ENCODE measurements at regions not wholly inside any gene's neighbourhood (a gene's known extent, or its start where the extent isn't known, plus 50 kb on each side); places are given as distances from the start of the nearest gene placed in this dataset.
"Not testable (repeated sequence)": the region's sequence is repeated elsewhere in the genome, so short reads cannot be mapped to it uniquely, and the experiment has no call there.

- WGBS, 3 donors, result 66 to 90% (median 90%) methylated on average over 2 of the region's 2 CpGs
- no peak for DNase-seq
- Histone ChIP-seq H3K27me3 (ENCODE audit: control insufficient read depth in 3 of 3, insufficient read depth in 3 of 3, low read length in 3 of 3) (no peaks in the 10 kb centered on the region), H3K27ac (ENCODE audit: low read depth in 1 of 3, low read length in 2 of 3) (no peak overlapping the region), H3K9me3 (ENCODE audit: control insufficient read depth in 2 of 2, insufficient read depth in 1 of 2, low read depth in 1 of 2, low read length in 1 of 2) (no peaks in the 10 kb centered on the region), H3K4me3 (ENCODE audit: low read depth in 1 of 3, low read length in 3 of 3) (no peak overlapping the region), H3K36me3 (ENCODE audit: control insufficient read depth in 3 of 3, insufficient read depth in 2 of 3, low read depth in 1 of 3, low read length in 3 of 3) (no peaks in the 10 kb centered on the region), H3K4me1 (ENCODE audit: control insufficient read depth in 3 of 3, insufficient read depth in 2 of 3, low read depth in 1 of 3, low read length in 2 of 3) (no peaks in the 10 kb centered on the region)
- no peak for FAIRE-seq
Measured at GRCh38 chr14:41549821-41550607, 56.7 kb upstream of the LRFN5 start.

- Histone ChIP-seq H3K9me3 (ENCODE audit: control insufficient read depth in 2 of 2, insufficient read depth in 1 of 2, low read depth in 1 of 2, low read length in 1 of 2) (no peaks in the 10 kb centered on the region), H3K4me3 (ENCODE audit: low read depth in 1 of 3, low read length in 3 of 3) (no peak overlapping the region), H3K27me3 (ENCODE audit: control insufficient read depth in 3 of 3, insufficient read depth in 3 of 3, low read length in 3 of 3) (no peaks in the 10 kb centered on the region), H3K4me1 (ENCODE audit: control insufficient read depth in 3 of 3, insufficient read depth in 2 of 3, low read depth in 1 of 3, low read length in 2 of 3) (no peaks in the 10 kb centered on the region), H3K27ac (ENCODE audit: low read depth in 1 of 3, low read length in 2 of 3) (no peak overlapping the region), H3K36me3 (ENCODE audit: control insufficient read depth in 3 of 3, insufficient read depth in 2 of 3, low read depth in 1 of 3, low read length in 3 of 3) (no peaks in the 10 kb centered on the region)
- FAIRE-seq, result no peak
- no peak for DNase-seq
- 87 to 93% (median 91%) methylated on average over 2 of the region's 2 CpGs for WGBS, 3 donors
Measured at GRCh38 chr14:41549282-41549681, 57.4 kb upstream of the LRFN5 start.

GRCh38 chr14:41548666-41549065 is 58.0 kb upstream of the LRFN5 start:
- Histone ChIP-seq H3K27ac (ENCODE audit: low read depth in 1 of 3, low read length in 2 of 3) (no peak overlapping the region), H3K36me3 (ENCODE audit: control insufficient read depth in 3 of 3, insufficient read depth in 2 of 3, low read depth in 1 of 3, low read length in 3 of 3) (no peaks in the 10 kb centered on the region), H3K4me1 (ENCODE audit: control insufficient read depth in 3 of 3, insufficient read depth in 2 of 3, low read depth in 1 of 3, low read length in 2 of 3) (no peaks in the 10 kb centered on the region), H3K27me3 (ENCODE audit: control insufficient read depth in 3 of 3, insufficient read depth in 3 of 3, low read length in 3 of 3) (no peaks in the 10 kb centered on the region), H3K9me3 (ENCODE audit: control insufficient read depth in 2 of 2, insufficient read depth in 1 of 2, low read depth in 1 of 2, low read length in 1 of 2) (no peaks in the 10 kb centered on the region), H3K4me3 (ENCODE audit: low read depth in 1 of 3, low read length in 3 of 3) (no peak overlapping the region)
- FAIRE-seq (no peak), DNase-seq (no peak)
- 64 to 79% (median 72%) methylated on average over 2 of the region's 2 CpGs for WGBS, 3 donors

- 87 to 91% (median 91%) methylated on average over 3 of the region's 3 CpGs for WGBS, 3 donors
- Histone ChIP-seq H3K9me3 (ENCODE audit: control insufficient read depth in 2 of 2, insufficient read depth in 1 of 2, low read depth in 1 of 2, low read length in 1 of 2) (peaks cover 0 to 14% of the 10 kb centered on the region in 2 donors), H3K27ac (ENCODE audit: low read depth in 1 of 3, low read length in 2 of 3) (no peak overlapping the region), H3K4me3 (ENCODE audit: low read depth in 1 of 3, low read length in 3 of 3) (no peak overlapping the region), H3K36me3 (ENCODE audit: control insufficient read depth in 3 of 3, insufficient read depth in 2 of 3, low read depth in 1 of 3, low read length in 3 of 3) (no peaks in the 10 kb centered on the region), H3K4me1 (ENCODE audit: control insufficient read depth in 3 of 3, insufficient read depth in 2 of 3, low read depth in 1 of 3, low read length in 2 of 3) (no peaks in the 10 kb centered on the region), H3K27me3 (ENCODE audit: control insufficient read depth in 3 of 3, insufficient read depth in 3 of 3, low read length in 3 of 3) (no peaks in the 10 kb centered on the region)
- no peak for FAIRE-seq
- DNase-seq, result no peak
Measured at GRCh38 chr14:41541333-41541732, 65.3 kb upstream of the LRFN5 start.

- Histone ChIP-seq H3K4me3 (ENCODE audit: low read depth in 1 of 3, low read length in 3 of 3) (no peak overlapping the region), H3K27ac (ENCODE audit: low read depth in 1 of 3, low read length in 2 of 3) (no peak overlapping the region)
- peak; percentile 44 for FAIRE-seq
Measured at GRCh38 chr14:41532255-41532654, 74.4 kb upstream of the LRFN5 start.

GRCh38 chr14:41521891-41522290 is 84.8 kb upstream of the LRFN5 start:
- no peaks in the 10 kb centered on the region for H3K4me1 ChIP-seq (ENCODE audit: control insufficient read depth in 3 of 3, insufficient read depth in 2 of 3, low read depth in 1 of 3, low read length in 2 of 3)
- H3K4me3 ChIP-seq (ENCODE audit: low read depth in 1 of 3, low read length in 3 of 3), result no peak overlapping the region
- FAIRE-seq, result no peak
- no peaks in the 10 kb centered on the region for H3K27me3 ChIP-seq (ENCODE audit: control insufficient read depth in 3 of 3, insufficient read depth in 3 of 3, low read length in 3 of 3)
- no peaks in the 10 kb centered on the region for H3K36me3 ChIP-seq (ENCODE audit: control insufficient read depth in 3 of 3, insufficient read depth in 2 of 3, low read depth in 1 of 3, low read length in 3 of 3)
- no peaks in the 10 kb centered on the region for H3K9me3 ChIP-seq (ENCODE audit: control insufficient read depth in 2 of 2, insufficient read depth in 1 of 2, low read depth in 1 of 2, low read length in 1 of 2)
- WGBS, 3 donors, result 78 to 86% (median 84%) methylated on average over 1 of the region's 1 CpG
- DNase-seq, result no peak
- H3K27ac ChIP-seq (ENCODE audit: low read depth in 1 of 3, low read length in 2 of 3), result no peak overlapping the region

More at GRCh38 chr14:41532255-41532654, 74.4 kb upstream of the LRFN5 start:
- DNase-seq, result no peak
- Histone ChIP-seq H3K36me3 (ENCODE audit: control insufficient read depth in 3 of 3, insufficient read depth in 2 of 3, low read depth in 1 of 3, low read length in 3 of 3) (no peaks in the 10 kb centered on the region), H3K27me3 (ENCODE audit: control insufficient read depth in 3 of 3, insufficient read depth in 3 of 3, low read length in 3 of 3) (no peaks in the 10 kb centered on the region), H3K4me1 (ENCODE audit: control insufficient read depth in 3 of 3, insufficient read depth in 2 of 3, low read depth in 1 of 3, low read length in 2 of 3) (no peaks in the 10 kb centered on the region), H3K9me3 (ENCODE audit: control insufficient read depth in 2 of 2, insufficient read depth in 1 of 2, low read depth in 1 of 2, low read length in 1 of 2) (no peaks in the 10 kb centered on the region)
- 73 to 86% (median 78%) methylated on average over 2 of the region's 2 CpGs for WGBS, 3 donors

GRCh38 chr14:41518030-41518429 is 88.6 kb upstream of the LRFN5 start:
- not testable (repeated sequence) for DNase-seq; H3K27me3 ChIP-seq (ENCODE audit: control insufficient read depth in 3 of 3, insufficient read depth in 3 of 3, low read length in 3 of 3); H3K4me3 ChIP-seq (ENCODE audit: low read depth in 1 of 3, low read length in 3 of 3); FAIRE-seq; H3K4me1 ChIP-seq (ENCODE audit: control insufficient read depth in 3 of 3, insufficient read depth in 2 of 3, low read depth in 1 of 3, low read length in 2 of 3); H3K9me3 ChIP-seq (ENCODE audit: control insufficient read depth in 2 of 2, insufficient read depth in 1 of 2, low read depth in 1 of 2, low read length in 1 of 2); H3K36me3 ChIP-seq (ENCODE audit: control insufficient read depth in 3 of 3, insufficient read depth in 2 of 3, low read depth in 1 of 3, low read length in 3 of 3); H3K27ac ChIP-seq (ENCODE audit: low read depth in 1 of 3, low read length in 2 of 3)
- 88 to 93% (median 89%) methylated on average over 8 to 11 of the region's 11 CpGs for WGBS, 3 donors

GRCh38 chr14:41506552-41506951 is 100.1 kb upstream of the LRFN5 start:
- H3K27me3 ChIP-seq (ENCODE audit: control insufficient read depth in 3 of 3, insufficient read depth in 3 of 3, low read length in 3 of 3), result no peaks in the 10 kb centered on the region
- no peak overlapping the region for H3K27ac ChIP-seq (ENCODE audit: low read depth in 1 of 3, low read length in 2 of 3)
- no peak overlapping the region for H3K4me3 ChIP-seq (ENCODE audit: low read depth in 1 of 3, low read length in 3 of 3)
- H3K4me1 ChIP-seq (ENCODE audit: control insufficient read depth in 3 of 3, insufficient read depth in 2 of 3, low read depth in 1 of 3, low read length in 2 of 3), result no peaks in the 10 kb centered on the region
- H3K36me3 ChIP-seq (ENCODE audit: control insufficient read depth in 3 of 3, insufficient read depth in 2 of 3, low read depth in 1 of 3, low read length in 3 of 3), result no peaks in the 10 kb centered on the region
- DNase-seq, result no peak
- FAIRE-seq, result no peak
- no peaks in the 10 kb centered on the region for H3K9me3 ChIP-seq (ENCODE audit: control insufficient read depth in 2 of 2, insufficient read depth in 1 of 2, low read depth in 1 of 2, low read length in 1 of 2)
- WGBS, 3 donors, result 58 to 84% (median 74%) methylated on average over 2 of the region's 2 CpGs

- WGBS, 3 donors, result 71 to 79% (median 71%) methylated on average over 2 of the region's 2 CpGs
- no peaks in the 10 kb centered on the region for H3K36me3 ChIP-seq (ENCODE audit: control insufficient read depth in 3 of 3, insufficient read depth in 2 of 3, low read depth in 1 of 3, low read length in 3 of 3)
- no peaks in the 10 kb centered on the region for H3K9me3 ChIP-seq (ENCODE audit: control insufficient read depth in 2 of 2, insufficient read depth in 1 of 2, low read depth in 1 of 2, low read length in 1 of 2)
- no peak overlapping the region for H3K27ac ChIP-seq (ENCODE audit: low read depth in 1 of 3, low read length in 2 of 3)
- H3K4me3 ChIP-seq (ENCODE audit: low read depth in 1 of 3, low read length in 3 of 3), result no peak overlapping the region
- no peak for DNase-seq
- FAIRE-seq, result no peak
- no peaks in the 10 kb centered on the region for H3K27me3 ChIP-seq (ENCODE audit: control insufficient read depth in 3 of 3, insufficient read depth in 3 of 3, low read length in 3 of 3)
- no peaks in the 10 kb centered on the region for H3K4me1 ChIP-seq (ENCODE audit: control insufficient read depth in 3 of 3, insufficient read depth in 2 of 3, low read depth in 1 of 3, low read length in 2 of 3)
Measured at GRCh38 chr14:41505491-41505890, 101.2 kb upstream of the LRFN5 start.
